ENCODE measurements at regions not wholly inside any gene's neighbourhood (a gene's known extent, or its start where the extent isn't known, plus 50 kb on each side); places are given as distances from the start of the nearest gene placed in this dataset.

DNA sequence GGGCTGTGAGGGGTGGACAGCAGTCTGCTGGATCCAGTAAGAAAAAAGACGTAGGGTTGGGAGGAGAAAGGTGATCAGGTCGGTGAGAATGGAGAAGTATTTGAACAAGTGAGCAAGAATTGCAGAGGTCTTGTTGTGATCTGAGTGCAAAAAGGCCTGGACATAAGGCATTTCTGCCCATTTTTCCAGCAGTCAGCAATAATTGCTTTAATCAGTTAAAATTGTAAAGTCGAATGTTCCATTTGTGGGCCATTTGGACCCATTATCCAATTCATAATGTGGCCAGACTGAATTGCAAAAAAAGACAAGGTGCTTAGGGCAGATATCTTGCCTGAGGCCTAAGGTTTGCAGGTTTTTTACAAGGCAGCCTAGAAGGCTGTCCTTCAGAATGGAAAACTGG, 86.1 kb downstream of the ZNF737 start:
- TF ChIP-seq, protein P1, sequence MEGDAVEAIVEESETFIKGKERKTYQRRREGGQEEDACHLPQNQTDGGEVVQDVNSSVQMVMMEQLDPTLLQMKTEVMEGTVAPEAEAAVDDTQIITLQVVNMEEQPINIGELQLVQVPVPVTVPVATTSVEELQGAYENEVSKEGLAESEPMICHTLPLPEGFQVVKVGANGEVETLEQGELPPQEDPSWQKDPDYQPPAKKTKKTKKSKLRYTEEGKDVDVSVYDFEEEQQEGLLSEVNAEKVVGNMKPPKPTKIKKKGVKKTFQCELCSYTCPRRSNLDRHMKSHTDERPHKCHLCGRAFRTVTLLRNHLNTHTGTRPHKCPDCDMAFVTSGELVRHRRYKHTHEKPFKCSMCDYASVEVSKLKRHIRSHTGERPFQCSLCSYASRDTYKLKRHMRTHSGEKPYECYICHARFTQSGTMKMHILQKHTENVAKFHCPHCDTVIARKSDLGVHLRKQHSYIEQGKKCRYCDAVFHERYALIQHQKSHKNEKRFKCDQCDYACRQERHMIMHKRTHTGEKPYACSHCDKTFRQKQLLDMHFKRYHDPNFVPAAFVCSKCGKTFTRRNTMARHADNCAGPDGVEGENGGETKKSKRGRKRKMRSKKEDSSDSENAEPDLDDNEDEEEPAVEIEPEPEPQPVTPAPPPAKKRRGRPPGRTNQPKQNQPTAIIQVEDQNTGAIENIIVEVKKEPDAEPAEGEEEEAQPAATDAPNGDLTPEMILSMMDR (IDR thresholded peaks at IDR 0.05), result no peak
- TF ChIP-seq POLR2A (IDR thresholded peaks at IDR 0.05), result no peak
- no peak for TF ChIP-seq POLR2AphosphoS5 (IDR thresholded peaks at IDR 0.05; ENCODE audit: insufficient read depth in 1 of 2, low read depth in 1 of 2)
